ENCODE measurements at regions not wholly inside any gene's neighbourhood (a gene's known extent, or its start where the extent isn't known, plus 50 kb on each side); places are given as distances from the start of the nearest gene placed in this dataset.
A peak's percentile ranks its signal among the peaks of the same experiment; 100 is the strongest.

- ChIA-PET POLR2A (no interaction called here), CTCF (interaction anchor here (0.9 to 1.4 kb wide), 4 partner anchors 10 to 678 kb away, joined by 3 to 4 read pairs (median 3); no protein-coding TSS in a partner anchor)
- DNase-seq (ENCODE audit: low read depth in 1 of 2, low spot score in 1 of 2) (no peak), ATAC-seq (no peak), FAIRE-seq (no peak)
- TF ChIP-seq ZNF302 (CRISPR knock-in tag; IDR thresholded peaks at IDR 0.05) (no peak), ZC3H11A (IDR thresholded peaks at IDR 0.05) (no peak), MAX (IDR thresholded peaks at IDR 0.05) (no peak), MYC (IDR thresholded peaks at IDR 0.05; ENCODE audit: borderline replicate concordance, low read length) (no peak), HEYL (CRISPR knock-in tag; IDR thresholded peaks at IDR 0.05) (no peak), RNF2 (IDR thresholded peaks at IDR 0.05; ENCODE audit: borderline replicate concordance, low read depth) (no peak), CHD2 (IDR thresholded peaks at IDR 0.05; ENCODE audit: low read length, partially characterized antibody) (no peak), USF2 (IDR thresholded peaks at IDR 0.05) (no peak), KDM1A (IDR thresholded peaks at IDR 0.05; ENCODE audit: low read depth) (no peak), HOXB13 (CRISPR knock-in tag; IDR thresholded peaks at IDR 0.05; ENCODE audit: low read depth) (no peak), PBX3 (IDR thresholded peaks at IDR 0.05) (no peak), E2F6 (IDR thresholded peaks at IDR 0.05; ENCODE audit: borderline replicate concordance, low read depth) (no peak), SMC3 (IDR thresholded peaks at IDR 0.05) (no peak)
- Histone ChIP-seq H3K4me3 (no peak overlapping the region), H3K4me2 (no peak overlapping the region), H3K4me1 (peaks cover 16% of the 10 kb centered on the region), H3K27ac (no peak overlapping the region), H3K9me3 (no peaks in the 10 kb centered on the region)
- 41% methylated on average over 4 of the region's 4 CpGs for WGBS (ENCODE audit: missing lambda C conversion rate)
These were observed 228.1 kb upstream of the PHYHIPL start for GRCh38 chr10:58948303-58948702.

GRCh38 chr10:58950618-58951017 is 225.8 kb upstream of the PHYHIPL start:
- H3K4me1 ChIP-seq: peaks cover 16% of the 10 kb centered on the region
- FAIRE-seq (no peak), DNase-seq (ENCODE audit: low read depth in 1 of 2, low spot score in 1 of 2) (peak; percentile 17 to 18), ATAC-seq (peak in 1 of 2 experiments; percentile 63; a peak in 2 of 6 replicates)
- CTCF ChIA-PET: interaction anchor here (1.2 to 6.4 kb wide), 3 partner anchors 13 to 670 kb away, joined by 4 to 51 read pairs (median 10); no protein-coding TSS in a partner anchor
- WGBS (ENCODE audit: missing lambda C conversion rate): 31% methylated on average over 1 of the region's 1 CpG
- peak; percentile 54 for TF ChIP-seq FOSL2 (IDR thresholded peaks at IDR 0.05)
- TF ChIP-seq FOSL2 (CRISPR knock-in tag; IDR thresholded peaks at IDR 0.05): peak; percentile 67
- TF ChIP-seq POLR2A (IDR thresholded peaks at IDR 0.05; ENCODE audit: low read length): no peak
- POLR2A ChIA-PET: no interaction called here
- H3K27ac ChIP-seq: peak overlapping the region in 1 of 2 experiments; percentile 19; a peak in 2 of 6 replicates
- H3K4me2 ChIP-seq: peak overlapping the region; percentile 23
- H3K9me3 ChIP-seq: no peaks in the 10 kb centered on the region
- no peak overlapping the region for H3K4me3 ChIP-seq

- Histone ChIP-seq H3K4me3 (no peak overlapping the region), H3K4me2 (peak overlapping the region; percentile 23), H3K9me3 (no peaks in the 10 kb centered on the region), H3K27ac (peak overlapping the region in 1 of 2 experiments; percentile 19; a peak in 3 of 6 replicates), H3K4me1 (peaks cover 16% of the 10 kb centered on the region)
- CTCF ChIA-PET: interaction anchor here (0.8 to 6.4 kb wide), 11 partner anchors 8 to 670 kb away, joined by 3 to 51 read pairs (median 10); no protein-coding TSS in a partner anchor
- 17% methylated on average over 1 of the region's 1 CpG for WGBS (ENCODE audit: missing lambda C conversion rate)
- ATAC-seq: no peak
- DNase-seq (ENCODE audit: low read depth in 1 of 2, low spot score in 1 of 2): no peak
- POLR2A ChIA-PET: no interaction called here
- no peak for FAIRE-seq
- no peak for TF ChIP-seq ZNF302 (CRISPR knock-in tag; IDR thresholded peaks at IDR 0.05)
- TF ChIP-seq ZFP36 (IDR thresholded peaks at IDR 0.05; ENCODE audit: borderline replicate concordance, partially characterized antibody): no peak
- TF ChIP-seq RARB (CRISPR knock-in tag; IDR thresholded peaks at IDR 0.05): no peak
- no peak for TF ChIP-seq E2F6 (IDR thresholded peaks at IDR 0.05; ENCODE audit: borderline replicate concordance, low read depth)
- no peak for TF ChIP-seq CEBPB (IDR thresholded peaks at IDR 0.05)
- TF ChIP-seq CBX8 (IDR thresholded peaks at IDR 0.05): no peak
- no peak for TF ChIP-seq HES2 (IDR thresholded peaks at IDR 0.05)
- TF ChIP-seq SMC3 (IDR thresholded peaks at IDR 0.05): no peak
- TF ChIP-seq HDAC2 (IDR thresholded peaks at IDR 0.05): no peak
- no peak for TF ChIP-seq RFX5 (IDR thresholded peaks at IDR 0.05)
- no peak for TF ChIP-seq PHF8 (IDR thresholded peaks at IDR 0.05; ENCODE audit: borderline replicate concordance, low read depth)
- no peak for TF ChIP-seq GATA3 (IDR thresholded peaks at IDR 0.05; ENCODE audit: borderline replicate concordance)
- no peak for TF ChIP-seq RCOR1 (IDR thresholded peaks at IDR 0.05; ENCODE audit: low read depth, low read length)
- TF ChIP-seq BCL3 (IDR thresholded peaks at IDR 0.05): no peak
These were observed 225.4 kb upstream of the PHYHIPL start for GRCh38 chr10:58951087-58951486.
